Activated CD8-positive, alpha-beta T cell treated with anti-CD3 and anti-CD28 coated beads for 36 hours (primary cell): ENCODE measurements at regions not wholly inside any gene's neighbourhood (a gene's known extent, or its start where the extent isn't known, plus 50 kb on each side); places are given as distances from the start of the nearest gene placed in this dataset.

Experiments
- ATAC-seq: fragments of 200-7000 bp; cut with Tn5 transposase; one replicate; pipeline ENCODE4 v1.10.0; 2021; ENCODE audit warnings: mild to moderate bottlenecking, moderate library complexity
- CTCF ChIA-PET: fragments of 350-600 bp; sonication (Branson Sonifier 250); formaldehyde crosslinking; loops from one replicate; lab custom pipeline; 2021; ENCODE audit warnings: antibody characterized with exemption; lab: Charles Lee
- POLR2A ChIA-PET: fragments of 350-600 bp; sonication (Branson Sonifier 250); formaldehyde crosslinking; loops from one replicate; lab custom pipeline; 2021; ENCODE audit warnings: antibody characterized with exemption; lab: Charles Lee
- DNase-seq: peaks from one replicate; pipeline ENCODE4 v3.0.0-alpha.2; 2020
- H3K27ac Mint-ChIP-seq: one replicate; pipeline ENCODE4 v1.8.0; 2021; ENCODE audit warnings: mild to moderate bottlenecking, mixed read lengths
- H3K27me3 Mint-ChIP-seq: one replicate; pipeline ENCODE4 v1.8.0; 2021; ENCODE audit warnings: mixed read lengths
- H3K36me3 Mint-ChIP-seq: one replicate; pipeline ENCODE4 v1.8.0; 2021; ENCODE audit warnings: low read depth, mixed read lengths
- H3K4me1 Mint-ChIP-seq: one replicate; pipeline ENCODE4 v1.8.0; 2021; ENCODE audit warnings: low read depth, mixed read lengths
- H3K4me3 Mint-ChIP-seq: one replicate; pipeline ENCODE4 v1.8.0; 2021; ENCODE audit warnings: mild to moderate bottlenecking, moderate library complexity, mixed read lengths
- H3K9me3 Mint-ChIP-seq: one replicate; pipeline ENCODE4 v1.8.0; 2021; ENCODE audit warnings: mixed read lengths
- CTCF ChIP-seq: fragments of 200-600 bp; IDR thresholded peaks from one replicate; pipeline ENCODE4 v1.8.0; 2022; ENCODE audit warnings: antibody characterized with exemption, mild to moderate bottlenecking
- intact Hi-C: fragments of 100-400 bp; cut with micrococcal nuclease; formaldehyde crosslinking; loops from one replicate; pipeline ENCODE4 v1.10.0; 2022

- H3K9me3 Mint-ChIP-seq: peaks cover 6% of the 10 kb centered on the region
- ATAC-seq (no peak), DNase-seq (no peak)
- POLR2A ChIA-PET: no interaction called here
- CTCF ChIA-PET: no interaction called here
- no peaks in the 10 kb centered on the region for H3K4me1 Mint-ChIP-seq
- no peak overlapping the region for H3K27ac Mint-ChIP-seq
- intact Hi-C loops: no loop called here
- no peak for TF ChIP-seq CTCF
- H3K27me3 Mint-ChIP-seq: no peaks in the 10 kb centered on the region
- H3K4me3 Mint-ChIP-seq: no peak overlapping the region
- no peaks in the 10 kb centered on the region for H3K36me3 Mint-ChIP-seq
These were observed 57.7 kb upstream of the PPP1R9A start for GRCh38 chr7:94849636-94850208.

GRCh38 chr7:94855589-94855988 is 51.8 kb upstream of the PPP1R9A start:
- no peaks in the 10 kb centered on the region for H3K4me1 Mint-ChIP-seq
- no peaks in the 10 kb centered on the region for H3K27me3 Mint-ChIP-seq
- ChIA-PET POLR2A (no interaction called here), CTCF (no interaction called here)
- H3K9me3 Mint-ChIP-seq: peaks cover 6% of the 10 kb centered on the region
- no peak for DNase-seq
- TF ChIP-seq CTCF: no peak
- no peaks in the 10 kb centered on the region for H3K36me3 Mint-ChIP-seq
- no peak overlapping the region for H3K27ac Mint-ChIP-seq
- intact Hi-C loops: no loop called here
- ATAC-seq: no peak
- no peak overlapping the region for H3K4me3 Mint-ChIP-seq

GRCh38 chr7:94856643-94857042 is 50.8 kb upstream of the PPP1R9A start:
- H3K27me3 Mint-ChIP-seq: no peaks in the 10 kb centered on the region

More at GRCh38 chr7:94856643-94857042, 50.8 kb upstream of the PPP1R9A start:
- CTCF ChIA-PET: no interaction called here
- no peak for ATAC-seq
- H3K9me3 Mint-ChIP-seq: peaks cover 6% of the 10 kb centered on the region
- H3K4me1 Mint-ChIP-seq: no peaks in the 10 kb centered on the region
- intact Hi-C loops: no loop called here
- H3K4me3 Mint-ChIP-seq: no peak overlapping the region
- POLR2A ChIA-PET: no interaction called here
- TF ChIP-seq CTCF: no peak
- H3K27ac Mint-ChIP-seq: no peak overlapping the region
- no peaks in the 10 kb centered on the region for H3K36me3 Mint-ChIP-seq
- DNase-seq: no peak
